OCI-LY7 (cell line): ENCODE measurements at regions not wholly inside any gene's neighbourhood (a gene's known extent, or its start where the extent isn't known, plus 50 kb on each side); places are given as distances from the start of the nearest gene placed in this dataset.

Experiments
- BruUV-seq: library from RNA; stranded (reverse); fragments of 400-500 nt; replicated peaks from 2 replicates; lab custom pipeline; 2021; lab: Mats Ljungman, UMichigan
- CTCF ChIA-PET: fragments of 300-600 bp; sonication (Branson Sonifier 250); formaldehyde crosslinking; loops from one replicate; lab custom pipeline; 2022; ENCODE audit warnings: antibody characterized with exemption; ENCODE audit not compliant: unreplicated experiment; lab: Charles Lee
- POLR2A ChIA-PET: fragments of 300-600 bp; sonication (Branson Sonifier 250); formaldehyde crosslinking; loops from one replicate; lab custom pipeline; 2022; ENCODE audit warnings: antibody characterized with exemption; lab: Charles Lee
- DNase-seq: peaks from one replicate; pipeline ENCODE4 v3.0.0-alpha.2; 2015; ENCODE audit warnings: low spot score
- H2AFZ ChIP-seq: fragments of 200-600 bp; sonication (generic), shearing (Covaris generic); 2 replicates; pipeline ENCODE4 v1.6.1; 2014; ENCODE audit warnings: mild to moderate bottlenecking, antibody characterized with exemption, low read length, moderate library complexity
- H3K27ac ChIP-seq: fragments of 200-600 bp; sonication (generic); 2 replicates; pipeline ENCODE4 v1.5.1; 2014; ENCODE audit warnings: mixed run types, low read depth, mild to moderate bottlenecking, moderate library complexity, low read length, inconsistent platforms; ENCODE audit not compliant: poor library complexity, severe bottlenecking
- H3K36me3 ChIP-seq: fragments of 200-600 bp; sonication (generic); 2 replicates; pipeline ENCODE4 v1.6.1; 2014; ENCODE audit warnings: mild to moderate bottlenecking, antibody characterized with exemption, low read length, moderate library complexity, mixed read lengths; ENCODE audit not compliant: insufficient read depth
- H3K4me1 ChIP-seq: fragments of 200-600 bp; sonication (generic); 2 replicates; pipeline ENCODE4 v1.5.1; 2014; ENCODE audit warnings: mild to moderate bottlenecking, low read length; ENCODE audit not compliant: insufficient read depth, poor library complexity, severe bottlenecking
- H3K4me2 ChIP-seq: fragments of 200-600 bp; sonication (generic); 2 replicates; pipeline ENCODE4 v1.6.1; 2014; ENCODE audit warnings: mild to moderate bottlenecking, low read length
- H3K4me3 ChIP-seq: fragments of 200-600 bp; sonication (generic); 2 replicates; pipeline ENCODE4 v1.5.1; 2014; ENCODE audit warnings: mild to moderate bottlenecking, low read depth, low read length; ENCODE audit not compliant: poor library complexity, severe bottlenecking
- H3K79me2 ChIP-seq: fragments of 200-600 bp; sonication (generic); 2 replicates; pipeline ENCODE4 v1.6.1; 2016; ENCODE audit warnings: low read depth, mild to moderate bottlenecking, low read length, moderate library complexity, mixed read lengths; ENCODE audit not compliant: insufficient read depth
- H3K9me2 ChIP-seq: fragments of 200-600 bp; sonication (generic); 2 replicates; pipeline ENCODE4 v1.6.1; 2016; ENCODE audit warnings: mild to moderate bottlenecking, low read length, mixed read lengths; ENCODE audit not compliant: insufficient read depth
- H3K9me3 ChIP-seq: fragments of 200-600 bp; sonication (generic); 2 replicates; pipeline ENCODE4 v1.6.1; 2014; ENCODE audit warnings: mild to moderate bottlenecking, mixed run types, low read length, mixed read lengths
- H4K20me1 ChIP-seq: fragments of 200-600 bp; sonication (generic); 2 replicates; pipeline ENCODE4 v1.6.1; 2014; ENCODE audit warnings: mild to moderate bottlenecking, antibody characterized with exemption, low read length, moderate library complexity, mixed read lengths; ENCODE audit not compliant: insufficient read depth
- CTCF ChIP-seq: fragments of 200-600 bp; sonication (generic); conservative IDR thresholded peaks from 2 replicates; pipeline ENCODE4 v1.5.1; 2014; ENCODE audit warnings: mild to moderate bottlenecking, antibody characterized with exemption, low read length, moderate library complexity, mixed read lengths
- EZH2phosphoT487 ChIP-seq: fragments of 200-600 bp; sonication (generic); IDR thresholded peaks from 2 replicates; pipeline ENCODE4 v1.6.1; 2018; ENCODE audit warnings: low read depth, borderline replicate concordance, mild to moderate bottlenecking, mixed run types, antibody characterized with exemption, low read length, moderate library complexity, mixed read lengths
- intact Hi-C: fragments of 100-400 bp; cut with micrococcal nuclease; formaldehyde crosslinking; loops from one replicate; pipeline ENCODE4 v1.10.0; 2022; ENCODE audit not compliant: unreplicated experiment

- Histone ChIP-seq H3K79me2 (no peaks in the 10 kb centered on the region), H2AFZ (no peak overlapping the region), H3K4me1 (no peaks in the 10 kb centered on the region), H3K4me2 (no peak overlapping the region), H3K9me2 (no peaks in the 10 kb centered on the region), H4K20me1 (no peaks in the 10 kb centered on the region), H3K4me3 (no peak overlapping the region), H3K9me3 (no peaks in the 10 kb centered on the region), H3K27ac (no peak overlapping the region), H3K36me3 (no peaks in the 10 kb centered on the region)
- ChIA-PET POLR2A (no interaction called here), CTCF (no interaction called here)
- no peak for DNase-seq
- TF ChIP-seq CTCF (no peak), EZH2phosphoT487 (no peak)
- BruUV-seq, result no TSS peak
- intact Hi-C loops, result no loop called here
Measured at GRCh38 chr20:50371878-50372769, 138.1 kb upstream of the PTPN1 start.

GRCh38 chr20:50372770-50373088, 137.5 kb upstream of the PTPN1 start:
- H3K36me3 ChIP-seq, result no peaks in the 10 kb centered on the region
- ChIA-PET CTCF (no interaction called here), POLR2A (no interaction called here)
- no peaks in the 10 kb centered on the region for H3K9me2 ChIP-seq
- no peak overlapping the region for H3K4me3 ChIP-seq
- no peak for TF ChIP-seq CTCF
- TF ChIP-seq EZH2phosphoT487, result no peak
- intact Hi-C loops, result no loop called here
- no peaks in the 10 kb centered on the region for H4K20me1 ChIP-seq
- H3K27ac ChIP-seq, result no peak overlapping the region
- DNase-seq, result no peak
- no peaks in the 10 kb centered on the region for H3K9me3 ChIP-seq
- no peaks in the 10 kb centered on the region for H3K4me1 ChIP-seq
- H2AFZ ChIP-seq, result no peak overlapping the region
- H3K4me2 ChIP-seq, result no peak overlapping the region
- BruUV-seq, result no TSS peak
- no peaks in the 10 kb centered on the region for H3K79me2 ChIP-seq

GRCh38 chr20:50373674-50374286, 136.4 kb upstream of the PTPN1 start:
- no peak for DNase-seq
- CTCF ChIA-PET, result no interaction called here

More at GRCh38 chr20:50373674-50374286, 136.4 kb upstream of the PTPN1 start:
- H3K4me2 ChIP-seq, result no peak overlapping the region
- no peaks in the 10 kb centered on the region for H3K4me1 ChIP-seq
- H2AFZ ChIP-seq, result no peak overlapping the region
- H3K9me2 ChIP-seq, result no peaks in the 10 kb centered on the region
- no TSS peak for BruUV-seq
- POLR2A ChIA-PET, result no interaction called here
- H3K27ac ChIP-seq, result no peak overlapping the region
- H3K4me3 ChIP-seq, result no peak overlapping the region
- H3K9me3 ChIP-seq, result no peaks in the 10 kb centered on the region
- TF ChIP-seq CTCF (no peak), EZH2phosphoT487 (no peak)
- intact Hi-C loops, result no loop called here
- no peaks in the 10 kb centered on the region for H3K79me2 ChIP-seq
- no peaks in the 10 kb centered on the region for H4K20me1 ChIP-seq
- H3K36me3 ChIP-seq, result no peaks in the 10 kb centered on the region
